WERI-Rb-1 (cell line): ENCODE measurements at regions not wholly inside any gene's neighbourhood (a gene's known extent, or its start where the extent isn't known, plus 50 kb on each side); places are given as distances from the start of the nearest gene placed in this dataset.

Source experiments
- DNase-seq: peaks from one replicate; pipeline ENCODE4 v3.0.0-alpha.2; 2020
- H3K27ac ChIP-seq: fragments of 250-450 bp; sonication (Bioruptor Pico); 2 replicates; pipeline ENCODE4 v1.5.1; 2020; ENCODE audit warnings: mild to moderate bottlenecking, moderate library complexity
- H3K27me3 ChIP-seq: fragments of 250-450 bp; sonication (Bioruptor Pico); 2 replicates; pipeline ENCODE4 v1.5.1; 2021; ENCODE audit warnings: mild to moderate bottlenecking, low read depth, moderate library complexity; ENCODE audit not compliant: insufficient read depth, severe bottlenecking
- H3K36me3 ChIP-seq: fragments of 250-450 bp; sonication (Bioruptor Pico); 2 replicates; pipeline ENCODE4 v1.5.1; 2020; ENCODE audit warnings: mild to moderate bottlenecking, moderate library complexity
- H3K4me3 ChIP-seq: 2 replicates; pipeline ENCODE4 v1.5.1; 2011; ENCODE audit warnings: low read depth, mild to moderate bottlenecking, control low read depth, low read length
- H3K9me3 ChIP-seq: fragments of 250-450 bp; sonication (Bioruptor Pico); 2 replicates; pipeline ENCODE4 v1.5.1; 2021; ENCODE audit warnings: mild to moderate bottlenecking, moderate library complexity; ENCODE audit not compliant: severe bottlenecking
- TF ChIP-seq, protein P1 (sequence below): IDR thresholded peaks from 2 replicates; pipeline ENCODE4 v1.5.1; 2011; ENCODE audit warnings: low read depth, mild to moderate bottlenecking, control low read depth, inconsistent platforms, low read length

DNA sequence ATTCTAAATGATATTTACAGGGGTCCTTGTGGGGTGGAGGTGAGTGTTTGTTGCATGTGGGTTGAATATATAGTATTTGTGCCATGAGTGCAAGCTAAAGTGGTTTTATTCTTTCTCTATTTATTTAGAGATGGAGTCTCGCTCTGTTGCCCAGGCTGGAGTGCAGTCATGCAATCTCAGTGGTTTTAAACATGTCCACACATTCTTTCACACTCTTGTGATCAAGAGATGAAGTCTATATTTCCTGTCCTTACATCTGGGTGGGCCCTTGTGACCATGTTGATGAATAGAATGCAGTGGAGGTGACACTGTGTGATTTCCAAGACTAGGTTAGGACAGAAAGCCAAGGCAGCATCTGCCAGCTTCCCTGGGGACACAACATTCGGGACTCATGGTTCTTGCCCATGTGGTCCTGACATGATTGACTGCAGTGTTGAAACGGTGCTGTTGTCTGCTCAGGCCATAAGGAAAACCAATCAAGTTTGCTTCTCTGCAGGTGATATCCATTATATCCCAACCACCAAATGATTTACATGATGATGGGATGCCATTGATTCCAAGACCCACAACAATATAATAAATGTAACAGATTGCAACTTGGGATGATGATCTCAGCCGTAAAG lies 172.6 kb downstream of the SUDS3 start:
- H3K36me3 ChIP-seq, result no peaks in the 10 kb centered on the region
- H3K27me3 ChIP-seq, result no peaks in the 10 kb centered on the region
- TF ChIP-seq, protein P1, sequence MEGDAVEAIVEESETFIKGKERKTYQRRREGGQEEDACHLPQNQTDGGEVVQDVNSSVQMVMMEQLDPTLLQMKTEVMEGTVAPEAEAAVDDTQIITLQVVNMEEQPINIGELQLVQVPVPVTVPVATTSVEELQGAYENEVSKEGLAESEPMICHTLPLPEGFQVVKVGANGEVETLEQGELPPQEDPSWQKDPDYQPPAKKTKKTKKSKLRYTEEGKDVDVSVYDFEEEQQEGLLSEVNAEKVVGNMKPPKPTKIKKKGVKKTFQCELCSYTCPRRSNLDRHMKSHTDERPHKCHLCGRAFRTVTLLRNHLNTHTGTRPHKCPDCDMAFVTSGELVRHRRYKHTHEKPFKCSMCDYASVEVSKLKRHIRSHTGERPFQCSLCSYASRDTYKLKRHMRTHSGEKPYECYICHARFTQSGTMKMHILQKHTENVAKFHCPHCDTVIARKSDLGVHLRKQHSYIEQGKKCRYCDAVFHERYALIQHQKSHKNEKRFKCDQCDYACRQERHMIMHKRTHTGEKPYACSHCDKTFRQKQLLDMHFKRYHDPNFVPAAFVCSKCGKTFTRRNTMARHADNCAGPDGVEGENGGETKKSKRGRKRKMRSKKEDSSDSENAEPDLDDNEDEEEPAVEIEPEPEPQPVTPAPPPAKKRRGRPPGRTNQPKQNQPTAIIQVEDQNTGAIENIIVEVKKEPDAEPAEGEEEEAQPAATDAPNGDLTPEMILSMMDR, result no peak
- H3K4me3 ChIP-seq, result no peak overlapping the region
- no peak overlapping the region for H3K27ac ChIP-seq
- H3K9me3 ChIP-seq, result no peaks in the 10 kb centered on the region
- no peak for DNase-seq

GRCh38 chr12:118549510-118549980 lies 173.2 kb downstream of the SUDS3 start:
- Histone ChIP-seq H3K36me3 (no peaks in the 10 kb centered on the region), H3K9me3 (no peaks in the 10 kb centered on the region), H3K4me3 (no peak overlapping the region), H3K27ac (no peak overlapping the region), H3K27me3 (no peaks in the 10 kb centered on the region)
- TF ChIP-seq, protein P1, result no peak
- no peak for DNase-seq

DNA sequence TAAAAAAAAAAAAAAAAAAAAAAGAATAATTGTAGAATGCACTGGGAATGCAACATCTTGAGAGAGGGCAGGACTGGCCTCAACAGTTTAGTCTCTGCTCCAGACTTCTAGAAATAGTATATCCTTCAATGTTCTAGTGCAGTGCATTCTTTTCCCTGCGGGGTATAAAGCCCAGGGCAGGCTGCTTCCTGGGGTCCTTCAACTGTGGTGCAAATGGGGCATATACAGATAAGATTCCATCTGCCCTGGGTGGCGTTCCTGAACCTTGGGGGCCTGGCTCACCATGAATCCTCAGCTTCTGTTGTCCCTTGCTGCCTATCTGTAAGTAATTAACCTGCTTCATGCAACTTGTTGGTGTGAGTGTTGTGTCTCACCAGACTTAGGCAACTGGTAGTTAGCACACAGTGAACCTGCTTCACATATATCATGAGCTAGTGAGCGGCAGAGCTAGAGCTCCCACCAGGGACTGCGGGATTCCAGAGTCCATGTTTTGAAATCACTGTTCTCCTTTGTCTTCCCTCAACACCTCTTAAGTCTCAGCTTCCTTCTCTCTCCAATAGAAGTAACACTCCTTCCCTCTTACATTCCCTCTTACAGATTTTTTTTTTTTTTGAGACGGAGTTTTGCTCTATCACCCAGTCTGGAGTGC lies 177.6 kb downstream of the SUDS3 start:
- no peak for DNase-seq
- Histone ChIP-seq H3K27me3 (no peaks in the 10 kb centered on the region), H3K36me3 (no peaks in the 10 kb centered on the region), H3K9me3 (no peaks in the 10 kb centered on the region), H3K27ac (no peak overlapping the region), H3K4me3 (no peak overlapping the region)
- TF ChIP-seq, protein P1, result no peak

DNA sequence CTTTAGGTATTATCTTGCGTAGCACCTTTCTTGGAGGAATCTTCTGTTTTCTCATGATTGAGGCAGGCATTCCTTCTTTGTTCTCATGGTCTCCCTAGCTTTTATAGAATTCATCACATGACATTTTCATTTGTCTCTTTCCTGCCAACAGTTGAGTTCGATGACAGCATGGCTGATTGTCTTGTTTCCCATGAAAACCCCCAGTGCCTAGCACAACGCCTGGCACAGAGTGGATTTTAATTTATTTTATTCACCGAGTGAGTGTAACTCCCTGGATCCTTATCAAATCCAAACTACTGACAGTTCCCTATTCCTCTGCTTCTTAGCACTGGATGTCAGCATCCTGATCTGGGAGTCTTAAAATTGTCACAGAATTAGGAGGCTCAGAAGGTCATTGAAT lies 182.6 kb downstream of the SUDS3 start:
- TF ChIP-seq, protein P1, result no peak
- no peaks in the 10 kb centered on the region for H3K27me3 ChIP-seq

DNA sequence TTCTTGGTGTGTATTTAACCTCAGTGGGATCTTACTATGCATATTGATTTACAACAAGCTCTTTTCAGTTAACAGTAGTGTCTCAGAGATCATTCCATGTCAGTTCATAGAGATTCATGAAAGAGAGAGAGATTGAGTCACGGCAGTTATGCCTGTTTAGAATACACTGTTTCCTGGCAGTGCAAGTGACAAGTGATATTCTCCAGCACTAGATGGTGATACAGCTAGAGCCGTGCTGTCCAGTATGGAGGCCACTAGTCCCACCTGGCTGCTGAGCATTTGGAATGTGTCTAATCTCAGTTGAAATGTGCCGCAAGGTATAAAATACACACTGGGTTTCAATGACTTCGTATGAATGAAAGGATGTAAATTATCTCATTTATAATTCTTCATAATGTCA lies 184.4 kb downstream of the SUDS3 start:
- H3K36me3 ChIP-seq, result no peaks in the 10 kb centered on the region
- H3K4me3 ChIP-seq, result no peak overlapping the region
- no peaks in the 10 kb centered on the region for H3K9me3 ChIP-seq
- TF ChIP-seq, protein P1, result no peak
- no peaks in the 10 kb centered on the region for H3K27me3 ChIP-seq
- no peak for DNase-seq
- H3K27ac ChIP-seq, result no peak overlapping the region

More for the DNA sequence above, 182.6 kb downstream of the SUDS3 start:
- H3K27ac ChIP-seq, result no peak overlapping the region
- H3K4me3 ChIP-seq, result no peak overlapping the region
- DNase-seq, result no peak
- no peaks in the 10 kb centered on the region for H3K9me3 ChIP-seq
- no peaks in the 10 kb centered on the region for H3K36me3 ChIP-seq
